PC-9 (cell line): ENCODE measurements at regions not wholly inside any gene's neighbourhood (a gene's known extent, or its start where the extent isn't known, plus 50 kb on each side); places are given as distances from the start of the nearest gene placed in this dataset.

Experiments
- BruUV-seq: library from RNA; stranded (reverse); fragments of 400-500 nt; replicated peaks from 2 replicates; lab custom pipeline; 2021; lab: Mats Ljungman, UMichigan
- CTCF ChIA-PET: fragments of 300-600 bp; sonication (Branson Sonifier 250); formaldehyde crosslinking; loops from one replicate; lab custom pipeline; 2022; ENCODE audit warnings: antibody characterized with exemption; lab: Charles Lee
- POLR2A ChIA-PET: fragments of 300-600 bp; sonication (Branson Sonifier 250); formaldehyde crosslinking; loops from one replicate; lab custom pipeline; 2022; ENCODE audit warnings: antibody characterized with exemption; ENCODE audit not compliant: unreplicated experiment; lab: Charles Lee
- DNase-seq, 2 experiments: peaks; one replicate each; pipeline versions ENCODE4 v3.0.0 to v3.0.0-alpha.2; 2015 to 2022; ENCODE audit warnings: mixed read lengths in 1 of 2
- H2AFZ ChIP-seq: fragments of 200-600 bp; sonication (generic); 2 replicates; pipeline ENCODE4 v1.8.1; 2017; ENCODE audit warnings: antibody characterized with exemption
- H3F3A ChIP-seq: fragments of 200-600 bp; sonication (generic); 2 replicates; pipeline ENCODE4 v1.8.1; 2017; ENCODE audit warnings: antibody characterized with exemption, mild to moderate bottlenecking, low read depth; ENCODE audit not compliant: insufficient read depth
- H3K27ac ChIP-seq: fragments of 200-600 bp; sonication (generic); 2 replicates; pipeline ENCODE4 v1.6.1; 2016; ENCODE audit warnings: mixed run types
- H3K27me3 ChIP-seq: fragments of 200-600 bp; sonication (generic); 2 replicates; pipeline ENCODE4 v1.6.1; 2016; ENCODE audit warnings: low read depth, mixed run types; ENCODE audit not compliant: insufficient read depth
- H3K36me3 ChIP-seq: fragments of 200-600 bp; sonication (generic); 2 replicates; pipeline ENCODE4 v1.6.1; 2016; ENCODE audit warnings: low read depth, mixed run types
- H3K4me1 ChIP-seq: fragments of 200-600 bp; sonication (generic); replicated peaks from 2 replicates; pipeline ENCODE4 v1.6.1; 2016; ENCODE audit warnings: mixed run types; ENCODE audit not compliant: insufficient read depth
- H3K4me2 ChIP-seq: fragments of 200-600 bp; sonication (generic); 2 replicates; pipeline ENCODE4 v1.6.1; 2017; ENCODE audit warnings: mixed run types
- H3K4me3 ChIP-seq: fragments of 200-600 bp; sonication (generic); 2 replicates; pipeline ENCODE4 v1.6.1; 2016; ENCODE audit warnings: mixed run types
- H3K79me2 ChIP-seq: fragments of 200-600 bp; sonication (generic); 2 replicates; pipeline ENCODE4 v1.6.1; 2017; ENCODE audit warnings: low read depth, mixed run types
- H3K9me2 ChIP-seq: fragments of 200-600 bp; sonication (generic); 2 replicates; pipeline ENCODE4 v1.8.1; 2017; ENCODE audit warnings: mild to moderate bottlenecking; ENCODE audit not compliant: insufficient read depth
- H3K9me3 ChIP-seq: fragments of 200-600 bp; sonication (generic); 2 replicates; pipeline ENCODE4 v1.8.1; 2016; ENCODE audit warnings: low read depth; ENCODE audit not compliant: insufficient read depth
- H4K20me1 ChIP-seq: fragments of 200-600 bp; sonication (generic); 2 replicates; pipeline ENCODE4 v1.8.1; 2017; ENCODE audit not compliant: insufficient read depth
- CTCF ChIP-seq: fragments of 200-600 bp; sonication (generic); conservative IDR thresholded peaks from 2 replicates; pipeline ENCODE4 v1.6.1; 2017; ENCODE audit warnings: mixed run types, antibody characterized with exemption, mild to moderate bottlenecking, moderate library complexity
- EZH2 ChIP-seq: fragments of 200-600 bp; sonication (generic); IDR thresholded peaks from 2 replicates; pipeline ENCODE4 v1.8.0; 2017; ENCODE audit warnings: antibody characterized with exemption, low read depth
- intact Hi-C: fragments of 100-400 bp; cut with micrococcal nuclease; formaldehyde crosslinking; loops from one replicate; pipeline ENCODE4 v1.10.0; 2022; ENCODE audit not compliant: unreplicated experiment

- Histone ChIP-seq H3K4me2 (no peak overlapping the region), H3K36me3 (no peaks in the 10 kb centered on the region), H3K27me3 (no peaks in the 10 kb centered on the region), H3F3A (no peaks in the 10 kb centered on the region), H3K79me2 (no peaks in the 10 kb centered on the region), H3K4me1 (no peaks in the 10 kb centered on the region), H3K4me3 (no peak overlapping the region), H3K27ac (no peak overlapping the region), H3K9me2 (no peaks in the 10 kb centered on the region), H4K20me1 (no peaks in the 10 kb centered on the region), H3K9me3 (no peaks in the 10 kb centered on the region), H2AFZ (no peak overlapping the region)
- TF ChIP-seq CTCF (no peak), EZH2 (no peak)
- CTCF ChIA-PET: no interaction called here
- POLR2A ChIA-PET: no interaction called here
- BruUV-seq: no TSS peak
- intact Hi-C loops: no loop called here
- DNase-seq: no peak
These were observed 1488.5 kb upstream of the FLRT2 start for GRCh38 chr14:84041421-84041820.

- TF ChIP-seq EZH2: no peak
- no peak for TF ChIP-seq CTCF
- no peaks in the 10 kb centered on the region for H3K36me3 ChIP-seq
- H3K79me2 ChIP-seq: no peaks in the 10 kb centered on the region
- no peak for DNase-seq
- H3K9me3 ChIP-seq: no peaks in the 10 kb centered on the region
- H3K4me1 ChIP-seq: no peaks in the 10 kb centered on the region
- H2AFZ ChIP-seq: no peak overlapping the region
- no TSS peak for BruUV-seq
- no peaks in the 10 kb centered on the region for H3K9me2 ChIP-seq
- intact Hi-C loops: no loop called here
- no peak overlapping the region for H3K27ac ChIP-seq
- no peak overlapping the region for H3K4me3 ChIP-seq
- no peaks in the 10 kb centered on the region for H3F3A ChIP-seq
- H4K20me1 ChIP-seq: no peaks in the 10 kb centered on the region
- H3K27me3 ChIP-seq: no peaks in the 10 kb centered on the region
- ChIA-PET CTCF (no interaction called here), POLR2A (no interaction called here)
- no peak overlapping the region for H3K4me2 ChIP-seq
These were observed 1487.0 kb upstream of the FLRT2 start for GRCh38 chr14:84042992-84043391.

- intact Hi-C loops: no loop called here
- CTCF ChIA-PET: no interaction called here
- TF ChIP-seq CTCF: no peak
- no peak for TF ChIP-seq EZH2
- POLR2A ChIA-PET: no interaction called here
- Histone ChIP-seq H3K4me1 (no peaks in the 10 kb centered on the region), H3K4me2 (no peak overlapping the region), H3F3A (no peaks in the 10 kb centered on the region), H3K27ac (no peak overlapping the region), H3K79me2 (no peaks in the 10 kb centered on the region), H3K4me3 (no peak overlapping the region), H3K9me3 (no peaks in the 10 kb centered on the region), H4K20me1 (no peaks in the 10 kb centered on the region), H3K36me3 (no peaks in the 10 kb centered on the region), H3K27me3 (no peaks in the 10 kb centered on the region), H3K9me2 (no peaks in the 10 kb centered on the region), H2AFZ (no peak overlapping the region)
- no TSS peak for BruUV-seq
- no peak for DNase-seq
These were observed 1465.4 kb upstream of the FLRT2 start for GRCh38 chr14:84064316-84065125.
